Stimulated activated CD8-positive, alpha-beta memory T cell treated with anti-CD3 and anti-CD28 coated beads, Interleukin-4, amount 100 ng/mL, for 4 hours (primary cell): ENCODE measurements at regions not wholly inside any gene's neighbourhood (a gene's known extent, or its start where the extent isn't known, plus 50 kb on each side); places are given as distances from the start of the nearest gene placed in this dataset.
"Not testable (repeated sequence)": the region's sequence is repeated elsewhere in the genome, so short reads cannot be mapped to it uniquely, and the experiment has no call there.

Experiments
- DNase-seq, 2 donors: peaks; one replicate each; pipeline ENCODE4 v3.0.0-alpha.2; 2020; ENCODE audit warnings: low read depth in 2 of 2, low spot score in 1 of 2

DNA sequence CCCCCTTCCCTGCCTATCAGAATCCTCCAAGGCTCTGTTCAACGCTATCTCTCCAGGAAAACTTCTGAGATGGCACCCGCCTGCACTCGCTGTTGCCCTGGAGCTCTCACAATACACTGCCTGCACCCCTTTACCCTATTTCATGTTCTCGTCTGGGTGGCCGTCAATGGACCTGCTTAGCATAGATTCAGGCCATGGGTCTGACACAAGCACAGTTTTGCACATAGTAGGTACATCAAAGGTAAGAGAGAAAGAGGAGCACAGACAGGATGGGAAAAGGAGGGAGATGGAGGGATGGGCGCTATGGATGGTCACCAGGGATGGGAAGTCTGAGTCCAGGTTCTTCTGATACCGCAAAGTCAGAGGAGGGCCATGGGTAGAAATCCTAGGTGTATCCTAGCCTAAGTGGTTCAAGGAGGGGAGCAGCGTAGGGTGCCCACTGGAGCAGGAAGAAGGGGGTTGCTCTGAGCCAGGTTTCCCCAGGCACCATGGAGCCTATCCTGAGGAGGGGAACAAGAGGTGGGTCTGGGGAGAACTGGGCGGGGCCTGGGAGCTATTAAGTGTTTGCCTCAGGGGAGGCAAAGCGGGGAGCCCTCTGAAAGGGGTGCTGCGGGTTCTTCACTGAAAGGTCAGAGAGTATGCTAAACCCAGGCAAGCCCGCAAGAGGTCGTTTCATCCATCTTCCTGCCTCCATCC, 89.3 kb downstream of the MRPL14 start:
- no peak for DNase-seq

DNA sequence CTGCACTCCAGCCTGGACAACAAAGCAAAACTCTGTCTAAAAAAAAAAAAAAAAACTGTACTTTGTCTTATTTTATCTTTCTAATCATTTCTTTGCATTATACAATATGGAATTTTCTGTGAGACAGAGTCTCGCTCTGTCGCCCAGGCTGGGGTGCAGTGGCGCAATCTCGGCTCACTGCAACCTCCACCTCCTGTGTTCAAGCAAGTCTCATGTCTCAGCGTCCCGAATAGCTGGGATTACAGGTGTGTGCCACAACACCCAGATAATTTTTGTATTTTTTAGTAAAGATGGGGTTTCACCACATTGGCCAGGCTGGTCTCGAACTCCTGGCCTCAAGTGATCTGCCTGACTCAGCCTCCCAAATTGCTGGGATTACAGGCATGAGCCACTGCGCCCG, 90.0 kb downstream of the MRPL14 start:
- DNase-seq: not testable (repeated sequence)

DNA sequence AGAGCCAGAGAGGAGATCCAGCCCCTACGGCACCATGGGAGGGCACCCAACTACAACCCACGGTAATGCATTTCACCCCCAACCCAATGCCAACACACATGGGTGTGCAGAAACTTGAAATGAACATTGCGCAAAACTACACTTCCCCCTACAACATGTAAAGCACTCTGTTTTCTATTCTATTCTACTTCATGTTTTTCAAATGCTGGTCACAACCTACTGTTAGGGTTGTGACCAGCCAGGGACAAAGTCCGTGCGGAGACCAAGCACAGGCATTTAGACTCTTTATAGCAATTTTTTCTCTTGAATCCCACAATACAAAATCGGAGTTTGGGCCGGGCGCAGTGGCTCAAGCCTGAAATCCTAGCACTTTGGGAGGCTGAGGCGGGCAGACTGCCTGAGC, 90.6 kb downstream of the MRPL14 start:
- no peak for DNase-seq

DNA sequence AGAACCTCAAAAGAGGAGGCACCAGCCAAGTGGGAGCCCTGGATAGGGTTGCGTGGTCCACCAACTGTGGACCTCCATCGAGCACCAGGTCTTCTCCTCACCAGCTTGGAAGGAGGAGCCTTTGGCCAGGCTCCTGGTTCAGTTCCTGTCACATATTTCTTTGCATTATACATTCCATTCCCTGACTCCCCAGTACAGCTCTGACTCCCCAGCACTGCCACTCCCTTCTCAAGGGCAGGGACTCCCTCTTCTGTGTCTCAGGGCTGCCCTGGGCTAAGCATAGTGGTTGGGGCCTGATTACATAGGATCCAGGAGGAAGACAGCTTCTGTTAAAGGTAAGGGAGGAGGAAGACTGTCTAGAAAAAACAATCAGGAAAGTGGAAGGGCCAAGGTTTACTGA, 91.1 kb downstream of the MRPL14 start:
- no peak for DNase-seq

DNA sequence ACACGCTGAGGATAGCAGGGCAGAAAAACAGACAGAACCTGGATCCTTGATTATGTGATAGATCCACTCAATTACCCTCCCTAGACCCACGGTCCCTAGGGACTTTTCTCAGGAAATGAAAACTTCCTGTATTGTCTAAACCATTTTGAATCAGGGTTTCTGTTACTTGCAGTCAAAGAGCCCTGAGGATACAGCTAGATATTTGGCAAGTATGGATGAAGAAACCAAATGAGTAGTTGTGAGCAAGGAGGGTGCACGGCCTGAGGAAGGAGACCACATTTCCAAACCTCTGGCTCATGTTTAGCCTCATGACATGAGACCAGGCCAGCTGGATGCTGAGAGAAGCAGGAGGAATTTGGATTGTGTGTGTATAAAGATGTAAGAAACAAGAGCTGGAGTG, 91.6 kb downstream of the MRPL14 start:
- no peak for DNase-seq

DNA sequence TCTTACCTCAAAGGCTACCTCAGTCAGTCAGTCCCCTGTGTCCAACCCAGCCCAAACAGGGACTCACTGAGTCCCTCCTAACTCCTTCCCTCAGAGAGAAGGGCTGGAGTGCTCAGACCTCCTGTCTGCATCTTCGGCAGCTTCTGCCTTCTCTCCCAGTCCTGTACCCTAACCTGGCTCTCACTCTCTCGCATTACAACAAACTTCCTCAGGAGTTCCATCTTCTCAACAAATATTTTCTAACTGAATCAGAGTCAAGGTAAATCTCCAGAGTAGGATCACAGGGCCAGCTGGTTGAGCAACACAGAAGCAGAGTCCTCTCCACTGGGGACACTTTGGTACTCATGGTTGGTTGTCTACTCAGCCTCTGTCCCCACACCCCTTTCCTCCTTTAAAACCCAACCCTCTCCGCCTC, 92.3 kb downstream of the MRPL14 start:
- no peak for DNase-seq

DNA sequence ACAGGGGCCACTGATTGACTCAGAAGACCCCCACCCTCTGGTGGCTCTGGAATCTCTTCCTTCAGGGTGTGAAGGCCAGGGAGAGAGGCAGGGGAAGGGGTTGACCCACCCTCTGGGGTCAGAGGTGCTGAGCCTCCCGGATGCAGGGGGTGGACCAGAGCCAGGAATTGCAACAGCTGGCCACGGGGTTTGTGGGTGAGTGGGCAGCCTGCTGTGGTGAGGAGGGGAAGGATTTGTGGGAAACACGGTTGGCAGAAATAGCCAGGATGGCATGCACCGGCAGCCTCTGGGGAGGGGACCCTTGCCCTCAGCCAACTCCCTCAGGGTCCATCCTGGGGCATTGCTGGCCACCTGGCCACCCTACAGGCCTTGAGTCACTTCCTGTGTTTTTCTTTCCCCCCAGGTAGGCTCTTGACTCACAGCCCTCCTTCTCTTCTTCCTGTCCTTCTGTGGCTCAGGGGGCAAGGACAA, 92.8 kb downstream of the MRPL14 start:
- no peak for DNase-seq

DNA sequence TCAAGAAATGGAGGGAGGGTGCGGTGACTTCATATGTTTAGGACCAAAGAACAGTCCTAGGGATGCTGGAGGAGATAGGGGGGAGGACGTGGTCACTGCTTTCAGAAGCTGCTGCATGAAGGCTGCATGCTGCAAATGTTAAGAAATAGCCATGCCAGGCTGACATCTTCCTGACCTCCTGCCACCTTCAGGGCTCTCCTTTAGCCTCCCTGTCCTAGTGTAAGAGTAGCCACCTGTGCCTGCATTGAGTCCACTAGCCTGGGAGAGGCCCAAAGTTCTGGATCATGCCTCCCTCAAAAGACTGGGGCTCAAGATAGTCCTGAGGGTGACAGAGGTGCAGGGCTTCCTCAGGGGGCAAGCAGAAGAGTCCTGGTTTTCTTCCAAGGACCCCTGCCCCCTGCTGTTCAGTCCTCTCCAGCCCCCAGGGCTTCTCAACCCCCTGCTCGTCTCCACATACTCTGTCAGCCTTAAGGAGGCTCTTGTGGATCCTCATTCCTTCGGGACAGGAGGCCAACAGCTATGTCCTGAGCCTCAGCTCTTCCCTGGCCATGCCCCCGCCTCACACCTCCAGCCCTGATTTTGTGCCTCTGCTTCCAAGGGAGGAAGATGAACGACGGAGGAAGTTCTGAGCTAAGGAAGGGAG, 96.3 kb downstream of the MRPL14 start:
- DNase-seq: no peak

DNA sequence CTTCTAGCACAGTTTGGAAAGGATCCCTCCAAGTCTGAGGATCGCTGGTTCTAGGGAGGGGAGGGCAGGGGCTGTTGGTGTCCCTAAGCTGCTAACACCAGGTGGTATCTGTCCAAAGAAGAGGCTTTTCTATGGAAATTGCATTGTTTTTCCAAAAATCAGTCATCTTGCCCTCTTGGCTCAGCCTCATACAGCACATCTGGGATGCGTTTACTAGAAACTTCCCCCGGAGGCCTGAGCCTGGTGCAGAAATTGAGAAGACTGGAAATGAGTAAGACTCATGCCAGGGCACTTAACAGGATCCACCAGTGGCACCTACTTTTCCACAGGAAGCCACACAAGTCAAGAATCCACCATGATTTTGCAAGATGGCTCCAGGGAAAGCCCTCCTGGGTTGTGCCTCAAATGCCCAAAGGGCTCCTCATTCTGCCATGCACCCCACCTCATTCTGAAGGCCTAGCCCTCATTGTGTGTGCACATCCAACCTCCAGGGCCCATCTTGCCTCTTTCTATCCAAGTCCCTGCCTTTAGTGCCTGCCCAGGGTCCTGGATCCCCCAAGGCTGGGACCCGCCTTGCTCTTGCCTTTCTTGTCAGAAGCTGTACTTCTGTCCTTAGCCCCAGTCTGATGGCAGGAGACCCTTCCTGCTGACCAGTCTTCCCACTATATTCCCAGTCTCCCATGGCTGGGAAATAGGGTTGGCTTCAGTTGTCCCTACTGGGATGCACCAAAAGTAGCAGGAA, 97.6 kb downstream of the MRPL14 start:
- DNase-seq: no peak

DNA sequence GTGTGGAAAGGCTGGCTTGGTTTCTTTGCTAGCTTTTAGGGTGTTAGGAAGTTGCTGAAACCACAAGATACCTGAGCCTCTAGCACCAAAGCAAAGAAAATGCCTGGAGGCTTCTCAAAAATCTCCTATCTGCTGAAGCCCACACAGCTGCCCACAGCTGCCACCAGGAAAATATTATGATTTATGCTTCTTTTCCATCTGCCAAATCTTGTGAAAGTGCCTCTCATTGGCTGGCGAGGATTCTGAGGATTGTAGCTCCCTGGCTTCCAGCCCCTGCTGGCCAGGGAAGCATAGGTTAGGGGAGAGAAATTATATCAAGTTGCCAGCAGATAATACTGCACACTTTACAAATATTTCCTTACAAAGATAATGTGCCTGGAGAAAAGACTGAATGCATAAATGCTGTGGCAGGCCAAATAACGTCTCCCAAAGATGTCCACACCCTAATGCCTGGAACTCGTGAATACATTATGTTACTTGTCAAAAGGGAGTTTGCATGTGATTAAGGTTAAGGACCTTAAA, 98.4 kb downstream of the MRPL14 start:
- no peak for DNase-seq

DNA sequence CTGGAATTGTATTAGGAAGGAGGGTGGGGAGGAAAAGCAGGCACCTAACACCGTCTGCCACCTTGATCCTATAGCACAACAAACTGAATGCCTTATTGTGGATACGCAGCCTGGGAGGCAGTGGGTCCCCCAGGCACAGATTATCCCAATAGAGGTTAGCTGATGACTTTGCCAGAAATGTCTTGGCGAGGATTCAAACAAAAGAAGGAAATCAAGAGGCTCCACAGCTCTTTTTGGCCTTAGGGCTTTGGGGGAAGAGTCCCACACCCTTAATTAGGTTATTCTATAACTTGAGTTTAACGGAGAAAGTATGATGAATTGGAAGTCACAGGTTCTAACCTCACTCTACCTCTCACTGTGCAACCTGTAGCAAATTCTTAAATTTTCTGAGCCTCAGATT, 102.0 kb downstream of the MRPL14 start:
- DNase-seq: no peak

DNA sequence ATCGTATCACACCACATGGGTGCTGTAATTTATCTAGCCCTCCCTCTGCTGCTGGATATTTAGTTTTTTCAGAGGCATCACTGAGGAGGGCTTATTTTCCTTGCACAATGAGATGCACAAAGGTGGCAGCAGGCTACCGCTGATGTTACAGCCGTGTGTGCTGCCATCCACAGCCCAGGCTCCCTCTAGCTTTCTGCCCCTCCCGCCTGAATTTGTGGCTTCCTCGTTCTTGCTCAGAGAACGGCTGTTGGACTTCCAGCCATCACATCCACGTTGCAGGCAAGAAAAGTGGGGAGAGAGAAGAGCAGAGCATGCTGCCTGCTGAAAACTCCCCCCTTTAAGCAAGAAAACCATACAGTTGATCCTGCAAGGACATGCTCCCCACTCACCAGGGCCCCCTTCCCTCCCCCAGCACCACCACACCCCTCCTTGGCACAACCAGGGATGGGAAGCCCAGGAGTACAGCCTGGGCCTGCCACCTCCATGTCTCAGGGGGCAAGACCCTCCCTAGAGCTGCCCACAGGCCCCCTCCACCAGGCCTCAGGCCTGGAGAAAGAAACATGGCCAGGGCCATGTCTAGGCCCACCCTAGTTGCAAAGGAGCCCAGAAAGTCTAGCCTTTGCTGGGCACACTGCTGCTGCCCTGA, 102.6 kb downstream of the MRPL14 start:
- DNase-seq: no peak

DNA sequence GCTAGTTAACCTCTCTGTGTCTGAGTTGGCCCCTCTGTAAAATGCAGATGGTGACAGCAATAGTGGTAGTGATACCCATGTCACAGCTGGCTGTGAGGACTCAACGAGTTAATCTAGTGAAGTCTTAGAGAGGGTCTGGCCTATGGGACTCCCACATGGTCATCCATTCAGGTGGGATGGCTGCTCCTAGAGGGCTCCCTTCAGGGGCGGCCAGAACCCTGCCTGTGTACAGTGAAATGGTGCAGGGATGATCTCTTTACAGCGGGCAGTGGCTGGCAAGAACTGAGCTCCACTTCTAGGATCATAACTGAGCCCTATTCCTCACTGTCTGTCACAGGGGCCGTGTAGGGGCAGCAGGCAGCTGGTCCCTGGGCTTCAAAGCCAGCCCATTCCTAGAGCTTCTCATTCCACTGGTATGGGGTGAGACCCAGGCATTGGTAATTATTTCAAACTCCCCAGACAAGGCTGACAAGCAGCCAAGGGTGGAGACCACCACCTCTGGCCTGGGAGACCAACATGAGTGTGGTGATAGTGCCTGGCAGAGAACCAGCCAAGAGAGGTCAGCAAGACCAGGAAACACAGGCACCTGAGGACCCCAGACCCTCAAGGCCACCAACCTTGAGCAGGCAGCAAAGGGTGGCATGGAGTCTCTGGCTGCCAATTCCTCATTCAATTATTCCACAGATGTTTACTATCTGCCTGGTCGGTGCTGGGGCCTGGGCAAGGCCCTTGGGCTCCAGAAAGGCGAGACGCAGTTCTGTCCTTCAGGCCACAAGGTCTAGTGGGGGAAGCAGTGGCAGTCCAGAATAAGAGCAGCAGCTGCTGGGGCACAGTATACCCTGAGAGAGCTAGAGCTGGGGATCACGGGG, 103.4 kb downstream of the MRPL14 start:
- DNase-seq: no peak

DNA sequence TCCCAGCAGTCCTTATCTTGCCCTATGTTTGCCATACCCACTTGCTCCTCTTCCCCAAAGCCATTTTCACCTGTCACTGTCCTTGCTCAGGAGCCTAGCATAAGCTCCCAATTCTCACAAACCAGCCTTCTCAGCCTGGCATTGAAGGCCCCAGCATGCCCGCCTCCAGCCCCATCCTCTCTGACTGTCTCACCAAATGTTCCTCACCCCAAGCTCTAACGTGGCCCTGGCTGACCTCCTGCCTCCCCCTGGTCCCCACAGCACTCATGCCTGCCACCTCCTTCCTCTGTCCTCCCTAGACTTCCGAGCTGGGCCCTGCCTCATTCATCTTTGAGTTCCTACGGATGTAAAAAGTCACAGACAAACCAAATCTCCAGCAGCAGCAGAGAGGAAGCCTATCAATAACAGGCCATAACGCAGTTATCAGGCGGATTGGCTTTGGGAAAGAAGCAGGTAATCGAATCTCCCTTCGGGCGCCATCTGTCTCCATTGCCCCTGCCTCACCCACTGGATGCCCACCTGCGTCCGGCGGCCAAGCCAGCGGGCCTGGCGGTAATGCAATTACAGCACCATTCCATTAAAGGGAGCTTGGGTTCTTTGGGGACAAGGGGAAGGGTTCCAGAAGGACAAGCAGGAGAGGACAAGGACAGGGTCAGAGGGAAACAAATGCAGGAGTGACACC, 104.4 kb downstream of the MRPL14 start:
- no peak for DNase-seq

DNA sequence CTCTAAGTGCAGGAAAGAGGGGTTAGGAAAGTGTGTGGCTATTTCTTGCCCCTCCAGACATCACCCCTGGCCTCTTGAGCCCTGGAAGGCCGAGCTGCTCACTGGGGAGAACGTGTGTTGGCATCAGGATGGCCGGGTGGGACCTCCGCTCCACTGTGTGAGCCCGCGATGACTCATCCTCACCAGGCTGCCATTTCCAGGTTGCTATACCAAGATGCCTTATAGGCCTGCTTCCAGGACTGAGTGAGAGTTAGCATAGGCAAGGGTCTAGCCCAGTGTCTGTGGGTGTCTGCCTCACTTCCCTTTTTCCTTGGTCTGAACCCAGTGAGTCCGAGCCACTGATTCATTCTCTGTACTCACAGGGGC, 105.0 kb downstream of the MRPL14 start:
- DNase-seq: no peak

DNA sequence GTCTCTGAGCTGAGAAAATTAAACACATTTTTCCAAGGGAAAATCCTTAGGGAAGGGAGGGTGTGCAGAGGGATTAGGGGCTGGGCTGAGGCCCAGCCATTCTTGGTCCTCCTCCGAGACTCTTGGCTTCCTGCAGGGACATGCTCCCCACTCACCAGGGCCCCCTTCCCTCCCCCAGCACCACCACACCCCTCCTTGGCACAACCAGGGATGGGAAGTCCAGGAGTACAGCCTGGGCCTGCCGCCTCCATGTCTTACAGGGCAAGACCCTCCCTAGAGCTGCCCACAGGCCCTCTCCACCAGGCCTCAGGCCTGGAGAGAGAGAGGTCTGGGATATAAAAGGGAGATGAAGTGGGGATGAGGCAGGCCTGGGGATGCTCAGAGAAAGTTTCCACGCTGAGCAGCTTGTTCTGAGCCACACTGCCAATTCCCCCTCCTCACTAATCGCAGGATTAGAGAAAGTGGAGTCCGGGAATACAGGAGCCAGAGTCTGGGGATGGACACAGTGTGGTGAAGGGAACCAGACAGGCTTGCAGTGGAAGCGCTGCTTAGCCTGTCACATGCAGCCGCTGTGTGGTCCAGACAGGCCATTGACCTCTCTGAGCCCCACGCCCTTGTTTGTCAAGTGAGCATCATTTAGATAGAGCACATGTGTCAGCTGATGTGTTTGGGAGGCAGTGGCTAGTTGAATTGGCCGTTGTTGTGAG, 105.5 kb downstream of the MRPL14 start:
- no peak for DNase-seq

DNA sequence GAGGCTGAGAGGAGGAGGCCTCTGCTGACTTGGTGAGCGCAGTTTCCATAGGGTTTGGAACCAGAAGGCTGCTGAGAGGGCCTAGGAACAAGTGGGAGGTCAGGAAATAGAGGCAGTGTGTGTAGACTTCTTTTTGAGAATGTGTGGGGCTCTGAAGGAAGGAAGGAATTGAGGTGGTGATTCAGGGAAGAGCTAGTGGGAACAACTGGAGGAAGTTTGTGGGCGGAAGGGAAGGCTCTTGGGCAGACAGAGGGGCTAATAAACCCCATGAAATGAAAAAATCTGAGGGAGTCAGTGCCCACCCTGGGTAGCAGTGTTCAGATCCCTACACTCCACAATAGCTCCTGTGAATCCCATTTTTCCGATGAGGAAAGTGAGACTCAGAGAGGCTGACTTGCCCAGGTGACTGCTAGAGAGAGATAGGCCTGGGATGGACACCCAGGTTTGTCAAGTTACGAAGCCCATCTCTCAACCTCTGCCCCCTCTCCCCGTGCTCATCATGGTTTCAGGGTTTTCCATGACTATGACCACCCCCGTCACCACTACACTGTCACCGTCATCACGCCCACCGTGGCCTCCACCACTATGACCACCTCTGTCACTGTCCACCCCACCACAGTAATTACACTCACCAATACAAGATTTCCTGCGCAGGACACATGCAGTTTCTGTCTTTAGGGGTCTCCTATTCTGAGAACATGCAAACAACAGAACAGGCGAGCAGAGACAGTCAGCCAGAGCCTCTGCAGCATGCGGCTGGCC, 106.4 kb downstream of the MRPL14 start:
- DNase-seq: no peak

DNA sequence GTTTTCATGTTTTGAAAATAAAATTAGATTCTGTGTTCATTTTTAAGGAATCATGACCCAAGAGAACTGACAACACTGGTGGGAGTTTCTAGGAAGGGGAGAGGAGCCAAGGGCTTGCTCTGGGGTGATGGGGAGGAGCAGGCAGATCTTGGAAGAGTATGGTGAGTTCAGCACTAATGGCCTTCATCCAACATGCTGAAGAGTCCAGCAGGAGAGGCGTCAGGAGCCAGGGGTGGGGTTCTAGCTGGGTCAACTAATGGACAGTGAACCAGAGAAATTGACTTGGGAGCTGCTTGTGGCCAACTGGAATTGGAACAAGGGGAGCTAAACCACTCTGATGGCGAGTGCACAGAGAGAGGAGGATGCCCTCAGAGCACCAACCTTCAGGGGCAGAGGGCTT, 107.1 kb downstream of the MRPL14 start:
- DNase-seq: no peak

DNA sequence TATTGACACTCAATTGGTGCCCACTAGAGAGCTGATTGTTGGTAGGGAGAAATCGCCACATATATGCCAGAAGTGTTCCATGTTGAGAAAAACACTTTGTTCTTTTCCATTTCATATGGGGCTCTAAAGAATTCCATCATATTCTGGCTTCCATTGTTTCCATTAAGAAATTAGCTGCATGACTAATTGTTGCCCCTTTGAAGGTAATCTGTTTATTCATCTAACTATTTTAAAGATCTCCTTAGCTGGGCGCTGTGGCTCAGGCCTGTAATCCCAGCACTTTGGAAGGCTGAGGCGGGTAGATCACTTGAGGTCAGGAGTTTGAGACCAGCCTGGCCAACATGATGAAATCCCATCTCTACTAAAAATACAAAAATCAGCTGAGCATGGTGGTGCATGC, 109.9 kb downstream of the MRPL14 start:
- DNase-seq: not testable (repeated sequence)
